NCI-H2196 treated with DMSO at 0.1 percent for 48 hours (cell line): ENCODE measurements at regions not wholly inside any gene's neighbourhood (a gene's known extent, or its start where the extent isn't known, plus 50 kb on each side); places are given as distances from the start of the nearest gene placed in this dataset.

Source experiments
- DNase-seq: peaks from one replicate; lab custom pipeline; 2025; ENCODE audit not compliant: unreplicated experiment; lab: John Stamatoyannopoulos, UW

GRCh38 chr18:34159691-34160185, 65.0 kb downstream of the NOL4 start:
- DNase-seq, result peak; percentile 63

GRCh38 chr18:34158881-34159690, 65.6 kb downstream of the NOL4 start:
- peak; percentile 99 for DNase-seq

GRCh38 chr18:34153711-34154110, 71.0 kb downstream of the NOL4 start:
- peak; percentile 42 for DNase-seq

GRCh38 chr18:34131006-34131405, 93.7 kb downstream of the NOL4 start:
- DNase-seq, result no peak

GRCh38 chr18:34128436-34128835, 96.3 kb downstream of the NOL4 start:
- DNase-seq, result no peak

GRCh38 chr18:34126121-34126520, 98.6 kb downstream of the NOL4 start:
- DNase-seq, result no peak

GRCh38 chr18:34122724-34123334, 101.9 kb downstream of the NOL4 start:
- DNase-seq, result peak; percentile 78

- DNase-seq, result no peak
These were observed 103.5 kb downstream of the NOL4 start for GRCh38 chr18:34121200-34121721.

- DNase-seq, result no peak
These were observed 104.4 kb downstream of the NOL4 start for GRCh38 chr18:34120294-34120693.

GRCh38 chr18:34117319-34117718, 107.4 kb downstream of the NOL4 start:
- DNase-seq, result peak; percentile 41

GRCh38 chr18:34115409-34116081, 109.2 kb downstream of the NOL4 start:
- DNase-seq, result no peak

GRCh38 chr18:34114996-34115395, 109.7 kb downstream of the NOL4 start:
- no peak for DNase-seq

- no peak for DNase-seq
These were observed 116.5 kb downstream of the NOL4 start for GRCh38 chr18:34108206-34108605.

- no peak for DNase-seq
These were observed 126.6 kb downstream of the NOL4 start for GRCh38 chr18:34098109-34098508.

GRCh38 chr18:34097312-34097711, 127.4 kb downstream of the NOL4 start:
- DNase-seq, result no peak

GRCh38 chr18:34094148-34094547, 130.6 kb downstream of the NOL4 start:
- no peak for DNase-seq

GRCh38 chr18:34092796-34093195, 131.9 kb downstream of the NOL4 start:
- DNase-seq, result no peak

- no peak for DNase-seq
These were observed 138.3 kb downstream of the NOL4 start for GRCh38 chr18:34086370-34086769.

- no peak for DNase-seq
These were observed 139.5 kb downstream of the NOL4 start for GRCh38 chr18:34085140-34085739.

- DNase-seq, result no peak
These were observed 140.1 kb downstream of the NOL4 start for GRCh38 chr18:34084635-34085034.

GRCh38 chr18:34083910-34084535, 140.7 kb downstream of the NOL4 start:
- no peak for DNase-seq
